HCT116 (cell line): ENCODE measurements at regions not wholly inside any gene's neighbourhood (a gene's known extent, or its start where the extent isn't known, plus 50 kb on each side); places are given as distances from the start of the nearest gene placed in this dataset.

ENCODE experiments used
- ATAC-seq: fragments of 200-7000 bp; cut with Tn5 transposase; 2 replicates; pipeline ENCODE4 v1.9.1; 2020; ENCODE audit warnings: mild to moderate bottlenecking, moderate library complexity
- BruUV-seq: library from RNA; stranded (reverse); fragments of 400-500 nt; replicated peaks from 2 replicates; lab custom pipeline; 2021; lab: Mats Ljungman, UMichigan
- CTCF ChIA-PET: fragments of 300-600 bp; sonication (Branson Sonifier 250); formaldehyde crosslinking; loops from one replicate; lab custom pipeline; 2021; ENCODE audit warnings: antibody characterized with exemption; lab: Charles Lee
- POLR2A ChIA-PET: fragments of 300-600, 350-600 bp; sonication (Branson Sonifier 250); formaldehyde crosslinking; loops from one replicate; lab custom pipeline; 2021; ENCODE audit warnings: antibody characterized with exemption; lab: Charles Lee
- RAD21 ChIA-PET, 2 experiments: fragments of 300-600 bp; sonication (Branson Sonifier 250); formaldehyde crosslinking; loops; one replicate each; lab custom pipeline; 2023; ENCODE audit warnings: low total read pairs in 2 of 2; ENCODE audit not compliant: uncharacterized antibody in 2 of 2, unreplicated experiment in 2 of 2, low non-redundant PET in 1 of 2; lab: Charles Lee
- DNase-seq: peaks from one replicate; pipeline ENCODE4 v3.0.0-alpha.2; 2010; ENCODE audit warnings: low read depth, low spot score
- H2AFZ ChIP-seq: fragments of 200-600 bp; shearing (Covaris generic), sonication (generic); 2 replicates; pipeline ENCODE4 v1.6.1; 2017; ENCODE audit warnings: low read depth, mixed run types, mixed read lengths, antibody characterized with exemption, low read length; ENCODE audit not compliant: poor library complexity, severe bottlenecking
- H3K27ac ChIP-seq: 2 replicates; pipeline ENCODE4 v1.5.1; 2012; ENCODE audit warnings: low read depth, low read length
- H3K27me3 ChIP-seq: fragments of 200-600 bp; sonication (generic); 2 replicates; pipeline ENCODE4 v1.6.1; 2016; ENCODE audit warnings: mixed run types, low read length, mixed read lengths; ENCODE audit not compliant: insufficient read depth
- H3K36me3 ChIP-seq, 2 experiments: fragments of 200-500 bp in 1 of 2; fragments of 200-600 bp in 1 of 2; sonication (Bioruptor generic) in 1 of 2; sonication (generic) in 1 of 2; 2 replicates each; pipeline versions ENCODE4 v1.5.1 to v1.6.1; 2014 to 2016; ENCODE audit warnings: low read length in 2 of 2, inconsistent platforms in 1 of 2, mixed read lengths in 1 of 2, mixed run types in 1 of 2; ENCODE audit not compliant: insufficient read depth in 2 of 2, control insufficient read depth in 1 of 2
- H3K4me1 ChIP-seq, 2 experiments: fragments of 200-600 bp in 1 of 2; sonication (generic) in 1 of 2; 2 replicates each; pipeline versions ENCODE4 v1.5.1 to v1.6.1; 2012 to 2017; ENCODE audit warnings: low read length in 2 of 2, inconsistent platforms in 1 of 2, mild to moderate bottlenecking in 1 of 2, mixed read lengths in 1 of 2, mixed run types in 1 of 2, moderate library complexity in 1 of 2; ENCODE audit not compliant: insufficient read depth in 2 of 2, control insufficient read depth in 1 of 2
- H3K4me2 ChIP-seq: fragments of 200-600 bp; sonication (generic); 2 replicates; pipeline ENCODE4 v1.6.1; 2017; ENCODE audit warnings: mixed run types, low read length, mixed read lengths
- H3K4me3 ChIP-seq, 2 experiments: fragments of 200-600 bp in 1 of 2; sonication (generic) in 1 of 2; replicated peaks in 1 of 2; 2 replicates each; pipeline ENCODE4 v1.5.1; 2011 to 2016; ENCODE audit warnings: low read length in 2 of 2, control low read depth in 1 of 2, low read depth in 1 of 2, mild to moderate bottlenecking in 1 of 2, mixed read lengths in 1 of 2, mixed run types in 1 of 2
- H3K79me2 ChIP-seq: fragments of 200-600 bp; sonication (generic); 2 replicates; pipeline ENCODE4 v1.6.1; 2017; ENCODE audit warnings: mild to moderate bottlenecking, mixed run types, low read length, moderate library complexity, mixed read lengths; ENCODE audit not compliant: insufficient read depth
- H3K9ac ChIP-seq: fragments of 200-600 bp; sonication (generic); 2 replicates; pipeline ENCODE4 v1.6.1; 2016; ENCODE audit warnings: low read length, mixed read lengths
- H3K9me2 ChIP-seq: fragments of 200-600 bp; sonication (generic), shearing (Covaris generic); 2 replicates; pipeline ENCODE4 v1.6.1; 2017; ENCODE audit warnings: mixed run types, mild to moderate bottlenecking, moderate library complexity; ENCODE audit not compliant: insufficient read depth
- H3K9me3 ChIP-seq, 2 experiments: fragments of 200-500 bp in 1 of 2; fragments of 200-600 bp in 1 of 2; sonication (Bioruptor generic) in 1 of 2; sonication (generic) in 1 of 2; 2 replicates each; pipeline ENCODE4 v1.6.1; 2014 to 2017; ENCODE audit warnings: low read length in 2 of 2, mixed read lengths in 2 of 2, inconsistent platforms in 1 of 2, low read depth in 1 of 2, mild to moderate bottlenecking in 1 of 2, mixed run types in 1 of 2, moderate library complexity in 1 of 2; ENCODE audit not compliant: control insufficient read depth in 1 of 2, insufficient read depth in 1 of 2
- H4K20me1 ChIP-seq: fragments of 200-600 bp; sonication (generic), shearing (Covaris generic); 2 replicates; pipeline ENCODE4 v1.6.1; 2017; ENCODE audit warnings: mixed run types, mild to moderate bottlenecking, moderate library complexity; ENCODE audit not compliant: insufficient read depth
- CBX3 ChIP-seq: IDR thresholded peaks from 2 replicates; pipeline ENCODE4 v1.6.1; 2012; ENCODE audit warnings: low read depth
- CEBPB ChIP-seq: IDR thresholded peaks from 2 replicates; pipeline ENCODE4 v1.6.1; 2012; ENCODE audit warnings: low read depth
- EZH2 ChIP-seq: fragments of 200-600 bp; sonication (generic); IDR thresholded peaks from 2 replicates; pipeline ENCODE4 v1.6.1; 2017; ENCODE audit warnings: antibody characterized with exemption, mixed run types
- EZH2phosphoT487 ChIP-seq: fragments of 200-600 bp; IDR thresholded peaks from 2 replicates; pipeline ENCODE4 v1.6.1; 2018; ENCODE audit warnings: antibody characterized with exemption, borderline replicate concordance
- POLR2A ChIP-seq: IDR thresholded peaks from 2 replicates; pipeline ENCODE4 v1.7.0; 2011; ENCODE audit warnings: borderline replicate concordance; ENCODE audit not compliant: insufficient read depth, insufficient read length; ENCODE audit errors: extremely low read depth
- RAD21 ChIP-seq: IDR thresholded peaks from 2 replicates; pipeline ENCODE4 v1.6.1; 2012; ENCODE audit warnings: low read depth, mild to moderate bottlenecking
- SIN3A ChIP-seq: IDR thresholded peaks from 2 replicates; pipeline ENCODE4 v1.6.1; 2012; ENCODE audit warnings: low read depth
- SRF ChIP-seq: IDR thresholded peaks from 2 replicates; pipeline ENCODE4 v1.6.1; 2012; ENCODE audit warnings: low read depth
- YY1 ChIP-seq: IDR thresholded peaks from 2 replicates; pipeline ENCODE4 v1.6.1; 2011; ENCODE audit warnings: low read length, low read depth, moderate library complexity, mild to moderate bottlenecking; ENCODE audit not compliant: insufficient replicate concordance; ENCODE audit errors: extremely low read depth
- ZNF274 ChIP-seq: fragments of 200-500 bp; sonication (Bioruptor generic); IDR thresholded peaks from 2 replicates; pipeline ENCODE4 v1.6.1; 2014; ENCODE audit warnings: mild to moderate bottlenecking, low read depth, low read length, inconsistent platforms
- intact Hi-C: fragments of 100-400 bp; cut with micrococcal nuclease; formaldehyde crosslinking; loops from 2 replicates; pipeline ENCODE4 v1.10.0; 2022
- TF ChIP-seq, protein P1 (sequence below), 3 experiments: fragments of 200-600 bp in 1 of 3; sonication (generic) in 1 of 3; IDR thresholded peaks in 2 of 3; conservative IDR thresholded peaks in 1 of 3; 2 replicates each; pipeline ENCODE4 v1.5.1; 2012 to 2017; ENCODE audit warnings: low read depth in 2 of 3, low read length in 2 of 3, antibody characterized with exemption in 1 of 3, borderline replicate concordance in 1 of 3, control low read depth in 1 of 3, mild to moderate bottlenecking in 1 of 3, mixed read lengths in 1 of 3, mixed run types in 1 of 3, moderate library complexity in 1 of 3; ENCODE audit not compliant: insufficient read depth in 1 of 3

GRCh38 chr13:29943686-29944085 lies 93.3 kb upstream of the UBL3 start (continued):
- TF ChIP-seq, protein P1, sequence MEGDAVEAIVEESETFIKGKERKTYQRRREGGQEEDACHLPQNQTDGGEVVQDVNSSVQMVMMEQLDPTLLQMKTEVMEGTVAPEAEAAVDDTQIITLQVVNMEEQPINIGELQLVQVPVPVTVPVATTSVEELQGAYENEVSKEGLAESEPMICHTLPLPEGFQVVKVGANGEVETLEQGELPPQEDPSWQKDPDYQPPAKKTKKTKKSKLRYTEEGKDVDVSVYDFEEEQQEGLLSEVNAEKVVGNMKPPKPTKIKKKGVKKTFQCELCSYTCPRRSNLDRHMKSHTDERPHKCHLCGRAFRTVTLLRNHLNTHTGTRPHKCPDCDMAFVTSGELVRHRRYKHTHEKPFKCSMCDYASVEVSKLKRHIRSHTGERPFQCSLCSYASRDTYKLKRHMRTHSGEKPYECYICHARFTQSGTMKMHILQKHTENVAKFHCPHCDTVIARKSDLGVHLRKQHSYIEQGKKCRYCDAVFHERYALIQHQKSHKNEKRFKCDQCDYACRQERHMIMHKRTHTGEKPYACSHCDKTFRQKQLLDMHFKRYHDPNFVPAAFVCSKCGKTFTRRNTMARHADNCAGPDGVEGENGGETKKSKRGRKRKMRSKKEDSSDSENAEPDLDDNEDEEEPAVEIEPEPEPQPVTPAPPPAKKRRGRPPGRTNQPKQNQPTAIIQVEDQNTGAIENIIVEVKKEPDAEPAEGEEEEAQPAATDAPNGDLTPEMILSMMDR (IDR thresholded peaks at IDR 0.05 in 2 of 3, conservative IDR thresholded peaks at IDR 0.05 in 1 of 3; ENCODE audit: borderline replicate concordance in 1 of 3, insufficient read depth in 1 of 3, low read depth in 2 of 3, low read length in 2 of 3) = no peak
- TF ChIP-seq CBX3 = no peak

- ChIA-PET CTCF (no interaction called here), RAD21 (no interaction called here), POLR2A (no interaction called here)
- Histone ChIP-seq H3K9me3 (no peaks in the 10 kb centered on the region), H3K27ac (no peak overlapping the region), H3K36me3 (no peaks in the 10 kb centered on the region), H3K27me3 (no peaks in the 10 kb centered on the region; the same call in 1 of the 2 replicates), H3K79me2 (no peaks in the 10 kb centered on the region), H3K9ac (no peak overlapping the region), H2AFZ (no peak overlapping the region), H3K9me2 (no peaks in the 10 kb centered on the region), H3K4me2 (no peak overlapping the region), H3K4me3 (no peak overlapping the region), H4K20me1 (no peaks in the 10 kb centered on the region), H3K4me1 (no peaks in the 10 kb centered on the region)
- no peak for DNase-seq
- TF ChIP-seq, protein P1 (IDR thresholded peaks at IDR 0.05 in 2 of 3, conservative IDR thresholded peaks at IDR 0.05 in 1 of 3; ENCODE audit: borderline replicate concordance in 1 of 3, insufficient read depth in 1 of 3, low read depth in 2 of 3, low read length in 2 of 3) = no peak
- TF ChIP-seq POLR2A (no peak), SRF (no peak), SIN3A (no peak), EZH2phosphoT487 (no peak), CEBPB (no peak), EZH2 (no peak), CBX3 (no peak), YY1 (no peak), ZNF274 (no peak), RAD21 (no peak)
- intact Hi-C loops = no loop called here
- ATAC-seq = no peak
- BruUV-seq = no TSS peak
These were observed 92.9 kb upstream of the UBL3 start for GRCh38 chr13:29943273-29943672.
